Heart left ventricle (tissue), 16 donors: ENCODE measurements at regions not wholly inside any gene's neighbourhood (a gene's known extent, or its start where the extent isn't known, plus 50 kb on each side); places are given as distances from the start of the nearest gene placed in this dataset.

ENCODE experiments used
- ATAC-seq, 4 donors: fragments of 200-7000 bp; cut with Tn5 transposase; one replicate each; pipeline ENCODE4 v1.9.1; 2020 to 2022; ENCODE audit warnings: moderate library complexity in 4 of 4, mild to moderate bottlenecking in 3 of 4, moderate number of reproducible peaks in 1 of 4
- DNase-seq, 5 donors: peaks; one replicate each; pipeline ENCODE4 v3.0.0-alpha.2; 2020
- H3K27ac ChIP-seq, 12 donors: fragments of 200-600 bp; sonication (generic) in 4 of 12; one replicate each; pipeline versions ENCODE4 v1.5.0 to v1.8.0; 2016 to 2022; ENCODE audit warnings: mild to moderate bottlenecking in 2 of 12
- H3K27me3 ChIP-seq, 9 donors: fragments of 200-600 bp; sonication (generic) in 2 of 9; one replicate each; pipeline versions ENCODE4 v1.5.1 to v1.8.0; 2016 to 2022; ENCODE audit warnings: mild to moderate bottlenecking in 3 of 9
- H3K36me3 ChIP-seq, 9 donors: fragments of 200-600 bp; sonication (generic) in 2 of 9; one replicate each; pipeline versions ENCODE4 v1.5.0 to v1.8.0; 2018 to 2022; ENCODE audit warnings: mild to moderate bottlenecking in 2 of 9
- H3K4me1 ChIP-seq, 12 donors: fragments of 200-600 bp; sonication (generic) in 4 of 12; one replicate each; pipeline versions ENCODE4 v1.5.0 to v1.8.0; 2016 to 2022; ENCODE audit warnings: mild to moderate bottlenecking in 3 of 12
- H3K4me3 ChIP-seq, 12 donors: fragments of 200-600 bp; sonication (generic) in 4 of 12; one replicate each; pipeline versions ENCODE4 v1.5.0 to v1.8.0; 2017 to 2022; ENCODE audit warnings: mild to moderate bottlenecking in 9 of 12, moderate library complexity in 4 of 12
- H3K9me3 ChIP-seq, 12 donors: fragments of 200-600 bp; sonication (generic) in 4 of 12; one replicate each; pipeline versions ENCODE4 v1.5.0 to v1.8.0; 2016 to 2022; ENCODE audit warnings: mild to moderate bottlenecking in 1 of 12
- CTCF ChIP-seq, 12 donors: fragments of 200-600 bp; sonication (generic) in 4 of 12; IDR thresholded peaks; one replicate each; pipeline versions ENCODE4 v1.5.0 to v1.8.0; 2018 to 2022; ENCODE audit warnings: antibody characterized with exemption in 12 of 12, mild to moderate bottlenecking in 5 of 12
- POLR2A ChIP-seq, 2 donors: fragments of 450-650 bp; IDR thresholded peaks; one replicate each; pipeline ENCODE4 v1.6.1; 2017; ENCODE audit warnings: antibody characterized with exemption in 2 of 2, mild to moderate bottlenecking in 2 of 2, moderate library complexity in 2 of 2
- WGBS, 4 donors: extraction: QIAGEN DNeasy Blood & Tissue Kit in 2 of 4; methylation state at CpG; one replicate each; pipeline versions ENCODE4 v1.1.5 to v1.1.7; 2013 to 2018; 5-methylcytosine and 5-hydroxymethylcytosine counted together
- intact Hi-C, 10 donors: fragments of 100-400 bp; cut with DNase I; formaldehyde crosslinking; loops; one replicate each; pipeline versions ENCODE4 v1.11.1 to v1.14.2; 2022
- donor health status: ischemic (EF 13 %, LVEDD 7.1; RV severe dilation, severe dysfunction).
- donor health status: healthy with polysubstance abuse.
- donor health status: DM: no; HTN: yes; CAD: no.
- donor health status: DM: no; HTN: no; CAD: no.
- donor health status: ischemic (EF 25% LVEDD 6.9; RV normal size, moderate dysfunction).
- donor health status: ischemic (EF 25% LVEDD 5.7; RV mildly dilated, moderate dysfunction).
- donor health status: healthy.
- donor health status: DM: yes; HTN: yes; CAD: no.
- donor health status: ischemic (EF 35%, LVEDD 5.7; RV mildly dilated, moderate dysfunction).
- donor health status: nonischemic (EF 11% LVEDD 7.7; RV severe dilation, severe dysfunction).
- donor health status: DM: yes; HTN: yes; CAD: no.
- donor health status: PGD.
- donor health status: ischemic (EF 29% LVEDD 5.4; RV normal size, mild dysfunction).
- donor health status: nonischemic (EF 23%, LVEDD 6.1; RV moderate dilation, normal function).

- H3K27ac ChIP-seq: no peak overlapping the region
- ATAC-seq (no peak), DNase-seq (no peak)
- TF ChIP-seq POLR2A (IDR thresholded peaks at IDR 0.05): no peak
- TF ChIP-seq CTCF (IDR thresholded peaks at IDR 0.05): no peak
- no peaks in the 10 kb centered on the region for H3K9me3 ChIP-seq
- no peak overlapping the region for H3K4me3 ChIP-seq
- intact Hi-C loops: no loop called here
- H3K36me3 ChIP-seq: no peaks in the 10 kb centered on the region
- peaks cover 0 to 13% (median 0%) of the 10 kb centered on the region in 12 donors for H3K4me1 ChIP-seq
- 40 to 72% (median 70%) methylated on average over 1 of the region's 1 CpG for whole genome bisulfite sequencing, 4 donors
- H3K27me3 ChIP-seq: no peaks in the 10 kb centered on the region
Observed at GRCh38 chr13:37481885-37482227, 116.7 kb downstream of the POSTN start.

- no peak for TF ChIP-seq POLR2A (IDR thresholded peaks at IDR 0.05)
- no peak for TF ChIP-seq CTCF (IDR thresholded peaks at IDR 0.05)
- DNase-seq (no peak), ATAC-seq (peak in 2 of 4 donors; percentile 25 to 39)
- Histone ChIP-seq H3K27me3 (no peaks in the 10 kb centered on the region), H3K27ac (peak overlapping the region in 1 of 12 donors; percentile 14), H3K9me3 (no peaks in the 10 kb centered on the region), H3K4me3 (no peak overlapping the region), H3K4me1 (peaks cover 0 to 13% (median 0%) of the 10 kb centered on the region in 12 donors), H3K36me3 (no peaks in the 10 kb centered on the region)
- intact Hi-C loops: no loop called here
- WGBS, 4 donors: 67 to 83% (median 79%) methylated on average over 7 of the region's 7 CpGs
Observed at GRCh38 chr13:37481011-37481884, 117.3 kb downstream of the POSTN start.

GRCh38 chr13:37479916-37480315 is 118.7 kb downstream of the POSTN start:
- Histone ChIP-seq H3K36me3 (no peaks in the 10 kb centered on the region), H3K4me3 (no peak overlapping the region), H3K27me3 (no peaks in the 10 kb centered on the region), H3K4me1 (peaks cover 0 to 4% (median 0%) of the 10 kb centered on the region in 12 donors), H3K9me3 (no peaks in the 10 kb centered on the region), H3K27ac (no peak overlapping the region)
- ATAC-seq: no peak
- WGBS, 4 donors: 54 to 70% (median 63%) methylated on average over 1 of the region's 1 CpG
- intact Hi-C loops: no loop called here
- DNase-seq: no peak
- TF ChIP-seq CTCF (IDR thresholded peaks at IDR 0.05) (no peak), POLR2A (IDR thresholded peaks at IDR 0.05) (no peak)

- Histone ChIP-seq H3K27ac (no peak overlapping the region), H3K4me1 (peaks cover 0 to 4% (median 0%) of the 10 kb centered on the region in 12 donors), H3K4me3 (no peak overlapping the region), H3K9me3 (no peaks in the 10 kb centered on the region), H3K27me3 (no peaks in the 10 kb centered on the region), H3K36me3 (no peaks in the 10 kb centered on the region)
- WGBS, 4 donors: 50 to 58% (median 53%) methylated on average over 4 of the region's 4 CpGs
- intact Hi-C loops: no loop called here
- DNase-seq: peak in 1 of 5 donors; percentile 26
- peak in 3 of 4 donors; percentile 66 to 79 (median 76) for ATAC-seq
- TF ChIP-seq POLR2A (IDR thresholded peaks at IDR 0.05) (no peak), CTCF (IDR thresholded peaks at IDR 0.05) (no peak)
Observed at GRCh38 chr13:37476874-37477273, 121.7 kb downstream of the POSTN start.
